ENCODE measurements at regions not wholly inside any gene's neighbourhood (a gene's known extent, or its start where the extent isn't known, plus 50 kb on each side); places are given as distances from the start of the nearest gene placed in this dataset.

DNA sequence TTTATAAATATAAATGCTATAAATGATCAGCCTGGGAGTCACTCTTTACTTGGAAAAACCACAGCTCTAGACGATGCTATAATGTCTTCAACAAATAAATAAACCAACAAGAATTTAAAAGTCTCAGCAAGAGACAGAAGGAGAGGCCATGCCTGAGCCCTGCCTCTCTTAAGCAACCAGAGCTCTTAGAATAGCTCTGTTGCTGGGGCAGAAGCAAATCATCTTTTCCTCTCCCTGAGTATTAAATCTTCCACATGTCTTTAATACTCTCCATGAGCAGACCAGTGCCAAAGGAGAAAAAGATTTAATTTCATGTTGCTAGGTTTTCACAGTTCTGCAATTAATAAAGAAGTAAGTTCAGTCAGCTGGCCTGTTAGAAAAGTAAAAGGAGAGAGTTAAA, 408.0 kb upstream of the SLC30A5 start:
- no peak for TF ChIP-seq TOX (CRISPR knock-in tag; IDR thresholded peaks at IDR 0.05; ENCODE audit: borderline replicate concordance)
- TF ChIP-seq, protein P1, sequence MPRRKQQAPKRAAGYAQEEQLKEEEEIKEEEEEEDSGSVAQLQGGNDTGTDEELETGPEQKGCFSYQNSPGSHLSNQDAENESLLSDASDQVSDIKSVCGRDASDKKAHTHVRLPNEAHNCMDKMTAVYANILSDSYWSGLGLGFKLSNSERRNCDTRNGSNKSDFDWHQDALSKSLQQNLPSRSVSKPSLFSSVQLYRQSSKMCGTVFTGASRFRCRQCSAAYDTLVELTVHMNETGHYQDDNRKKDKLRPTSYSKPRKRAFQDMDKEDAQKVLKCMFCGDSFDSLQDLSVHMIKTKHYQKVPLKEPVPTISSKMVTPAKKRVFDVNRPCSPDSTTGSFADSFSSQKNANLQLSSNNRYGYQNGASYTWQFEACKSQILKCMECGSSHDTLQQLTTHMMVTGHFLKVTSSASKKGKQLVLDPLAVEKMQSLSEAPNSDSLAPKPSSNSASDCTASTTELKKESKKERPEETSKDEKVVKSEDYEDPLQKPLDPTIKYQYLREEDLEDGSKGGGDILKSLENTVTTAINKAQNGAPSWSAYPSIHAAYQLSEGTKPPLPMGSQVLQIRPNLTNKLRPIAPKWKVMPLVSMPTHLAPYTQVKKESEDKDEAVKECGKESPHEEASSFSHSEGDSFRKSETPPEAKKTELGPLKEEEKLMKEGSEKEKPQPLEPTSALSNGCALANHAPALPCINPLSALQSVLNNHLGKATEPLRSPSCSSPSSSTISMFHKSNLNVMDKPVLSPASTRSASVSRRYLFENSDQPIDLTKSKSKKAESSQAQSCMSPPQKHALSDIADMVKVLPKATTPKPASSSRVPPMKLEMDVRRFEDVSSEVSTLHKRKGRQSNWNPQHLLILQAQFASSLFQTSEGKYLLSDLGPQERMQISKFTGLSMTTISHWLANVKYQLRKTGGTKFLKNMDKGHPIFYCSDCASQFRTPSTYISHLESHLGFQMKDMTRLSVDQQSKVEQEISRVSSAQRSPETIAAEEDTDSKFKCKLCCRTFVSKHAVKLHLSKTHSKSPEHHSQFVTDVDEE (CRISPR knock-in tag; IDR thresholded peaks at IDR 0.05) = no peak
- no peak for TF ChIP-seq BACH2 (CRISPR knock-in tag; IDR thresholded peaks at IDR 0.05; ENCODE audit: borderline replicate concordance)
- no peak for TF ChIP-seq SNAI2 (CRISPR knock-in tag; IDR thresholded peaks at IDR 0.05)
- TF ChIP-seq RARB (CRISPR knock-in tag; IDR thresholded peaks at IDR 0.05) = no peak
- TF ChIP-seq ZFP3 (CRISPR knock-in tag; IDR thresholded peaks at IDR 0.05) = no peak
- TF ChIP-seq ZC3H10 (CRISPR knock-in tag; IDR thresholded peaks at IDR 0.05) = no peak
- TF ChIP-seq, protein P2, sequence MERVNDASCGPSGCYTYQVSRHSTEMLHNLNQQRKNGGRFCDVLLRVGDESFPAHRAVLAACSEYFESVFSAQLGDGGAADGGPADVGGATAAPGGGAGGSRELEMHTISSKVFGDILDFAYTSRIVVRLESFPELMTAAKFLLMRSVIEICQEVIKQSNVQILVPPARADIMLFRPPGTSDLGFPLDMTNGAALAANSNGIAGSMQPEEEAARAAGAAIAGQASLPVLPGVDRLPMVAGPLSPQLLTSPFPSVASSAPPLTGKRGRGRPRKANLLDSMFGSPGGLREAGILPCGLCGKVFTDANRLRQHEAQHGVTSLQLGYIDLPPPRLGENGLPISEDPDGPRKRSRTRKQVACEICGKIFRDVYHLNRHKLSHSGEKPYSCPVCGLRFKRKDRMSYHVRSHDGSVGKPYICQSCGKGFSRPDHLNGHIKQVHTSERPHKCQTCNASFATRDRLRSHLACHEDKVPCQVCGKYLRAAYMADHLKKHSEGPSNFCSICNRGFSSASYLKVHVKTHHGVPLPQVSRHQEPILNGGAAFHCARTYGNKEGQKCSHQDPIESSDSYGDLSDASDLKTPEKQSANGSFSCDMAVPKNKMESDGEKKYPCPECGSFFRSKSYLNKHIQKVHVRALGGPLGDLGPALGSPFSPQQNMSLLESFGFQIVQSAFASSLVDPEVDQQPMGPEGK (CRISPR knock-in tag; IDR thresholded peaks at IDR 0.05; ENCODE audit: borderline replicate concordance) = no peak
- TF ChIP-seq, protein P3, sequence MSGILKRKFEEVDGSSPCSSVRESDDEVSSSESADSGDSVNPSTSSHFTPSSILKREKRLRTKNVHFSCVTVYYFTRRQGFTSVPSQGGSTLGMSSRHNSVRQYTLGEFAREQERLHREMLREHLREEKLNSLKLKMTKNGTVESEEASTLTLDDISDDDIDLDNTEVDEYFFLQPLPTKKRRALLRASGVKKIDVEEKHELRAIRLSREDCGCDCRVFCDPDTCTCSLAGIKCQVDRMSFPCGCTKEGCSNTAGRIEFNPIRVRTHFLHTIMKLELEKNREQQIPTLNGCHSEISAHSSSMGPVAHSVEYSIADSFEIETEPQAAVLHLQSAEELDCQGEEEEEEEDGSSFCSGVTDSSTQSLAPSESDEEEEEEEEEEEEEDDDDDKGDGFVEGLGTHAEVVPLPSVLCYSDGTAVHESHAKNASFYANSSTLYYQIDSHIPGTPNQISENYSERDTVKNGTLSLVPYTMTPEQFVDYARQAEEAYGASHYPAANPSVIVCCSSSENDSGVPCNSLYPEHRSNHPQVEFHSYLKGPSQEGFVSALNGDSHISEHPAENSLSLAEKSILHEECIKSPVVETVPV (CRISPR knock-in tag; IDR thresholded peaks at IDR 0.05) = no peak
- no peak for TF ChIP-seq ZFP30 (CRISPR knock-in tag; IDR thresholded peaks at IDR 0.05)
- TF ChIP-seq, protein P4, sequence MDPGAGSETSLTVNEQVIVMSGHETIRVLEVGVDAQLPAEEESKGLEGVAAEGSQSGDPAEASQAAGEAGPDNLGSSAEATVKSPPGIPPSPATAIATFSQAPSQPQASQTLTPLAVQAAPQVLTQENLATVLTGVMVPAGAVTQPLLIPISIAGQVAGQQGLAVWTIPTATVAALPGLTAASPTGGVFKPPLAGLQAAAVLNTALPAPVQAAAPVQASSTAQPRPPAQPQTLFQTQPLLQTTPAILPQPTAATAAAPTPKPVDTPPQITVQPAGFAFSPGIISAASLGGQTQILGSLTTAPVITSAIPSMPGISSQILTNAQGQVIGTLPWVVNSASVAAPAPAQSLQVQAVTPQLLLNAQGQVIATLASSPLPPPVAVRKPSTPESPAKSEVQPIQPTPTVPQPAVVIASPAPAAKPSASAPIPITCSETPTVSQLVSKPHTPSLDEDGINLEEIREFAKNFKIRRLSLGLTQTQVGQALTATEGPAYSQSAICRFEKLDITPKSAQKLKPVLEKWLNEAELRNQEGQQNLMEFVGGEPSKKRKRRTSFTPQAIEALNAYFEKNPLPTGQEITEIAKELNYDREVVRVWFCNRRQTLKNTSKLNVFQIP (CRISPR knock-in tag; IDR thresholded peaks at IDR 0.05; ENCODE audit: borderline replicate concordance, low read depth) = no peak
- no peak for TF ChIP-seq TCF4 (CRISPR knock-in tag; IDR thresholded peaks at IDR 0.05; ENCODE audit: borderline replicate concordance)
- no peak for TF ChIP-seq PPARA (CRISPR knock-in tag; IDR thresholded peaks at IDR 0.05; ENCODE audit: borderline replicate concordance)

Measured in SK-N-SH treated with all-trans-retinoic acid at 6 μM for 48 hours (cell line).